Amniotic stem cell (primary cell): ENCODE measurements at regions not wholly inside any gene's neighbourhood (a gene's known extent, or its start where the extent isn't known, plus 50 kb on each side); places are given as distances from the start of the nearest gene placed in this dataset.

ENCODE experiments used
- DNase-seq: peaks from one replicate; lab custom pipeline; 2025; lab: John Stamatoyannopoulos, UW

DNA sequence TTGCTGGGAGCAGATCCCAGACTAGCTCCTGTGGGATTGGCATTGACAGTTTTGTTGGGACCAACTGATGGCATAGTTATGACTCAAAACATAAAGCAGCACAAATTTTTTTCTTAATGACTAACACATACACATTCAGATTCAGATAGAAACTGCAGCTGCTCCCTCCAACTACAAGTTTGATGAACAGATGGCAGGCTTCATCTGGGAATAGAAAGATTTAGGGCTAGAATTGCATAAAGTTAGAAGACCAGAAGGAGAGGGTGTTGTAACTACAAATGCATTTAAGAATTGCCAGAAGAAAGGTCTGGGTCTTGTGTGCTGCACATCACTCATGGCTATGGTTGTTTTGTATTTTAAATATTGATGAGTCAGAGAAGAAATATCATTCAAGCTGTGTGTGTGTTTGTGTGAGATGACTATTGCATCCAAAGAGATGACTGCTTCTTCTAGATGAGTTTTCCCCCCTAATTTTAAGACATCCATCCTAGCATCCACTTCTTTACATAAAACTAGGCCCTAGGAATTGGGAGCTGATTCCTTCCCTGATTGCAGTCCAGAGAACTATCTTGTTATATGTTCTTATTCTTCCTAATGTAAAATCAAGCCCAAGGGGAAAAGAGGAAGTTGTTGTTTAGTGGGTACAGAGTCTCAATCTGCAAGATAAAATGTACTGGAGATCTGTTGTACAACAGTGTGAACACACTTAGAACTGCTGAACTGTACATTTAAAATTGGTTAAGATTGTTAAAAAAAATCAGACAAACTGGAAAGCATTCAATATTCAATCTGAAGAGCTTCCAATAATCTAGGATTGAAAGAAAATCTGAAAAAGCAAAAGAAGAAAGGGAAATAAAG, 175.1 kb downstream of the PARM1 start:
- no peak for DNase-seq

DNA sequence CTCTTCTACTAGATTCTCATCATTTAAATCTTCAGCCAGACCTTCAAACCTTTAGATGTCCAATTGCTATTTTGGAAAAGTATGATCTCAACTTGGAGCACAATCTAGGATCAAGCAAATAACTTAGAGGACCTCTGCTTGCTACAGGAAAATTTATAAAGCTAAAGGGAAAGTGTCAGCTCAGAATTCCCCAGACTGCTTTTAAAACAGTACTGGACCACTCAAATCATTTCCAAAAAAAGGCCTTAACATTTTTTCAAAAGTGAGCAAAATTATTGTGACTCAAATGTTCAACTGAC, 169.8 kb downstream of the PARM1 start:
- DNase-seq = no peak

DNA sequence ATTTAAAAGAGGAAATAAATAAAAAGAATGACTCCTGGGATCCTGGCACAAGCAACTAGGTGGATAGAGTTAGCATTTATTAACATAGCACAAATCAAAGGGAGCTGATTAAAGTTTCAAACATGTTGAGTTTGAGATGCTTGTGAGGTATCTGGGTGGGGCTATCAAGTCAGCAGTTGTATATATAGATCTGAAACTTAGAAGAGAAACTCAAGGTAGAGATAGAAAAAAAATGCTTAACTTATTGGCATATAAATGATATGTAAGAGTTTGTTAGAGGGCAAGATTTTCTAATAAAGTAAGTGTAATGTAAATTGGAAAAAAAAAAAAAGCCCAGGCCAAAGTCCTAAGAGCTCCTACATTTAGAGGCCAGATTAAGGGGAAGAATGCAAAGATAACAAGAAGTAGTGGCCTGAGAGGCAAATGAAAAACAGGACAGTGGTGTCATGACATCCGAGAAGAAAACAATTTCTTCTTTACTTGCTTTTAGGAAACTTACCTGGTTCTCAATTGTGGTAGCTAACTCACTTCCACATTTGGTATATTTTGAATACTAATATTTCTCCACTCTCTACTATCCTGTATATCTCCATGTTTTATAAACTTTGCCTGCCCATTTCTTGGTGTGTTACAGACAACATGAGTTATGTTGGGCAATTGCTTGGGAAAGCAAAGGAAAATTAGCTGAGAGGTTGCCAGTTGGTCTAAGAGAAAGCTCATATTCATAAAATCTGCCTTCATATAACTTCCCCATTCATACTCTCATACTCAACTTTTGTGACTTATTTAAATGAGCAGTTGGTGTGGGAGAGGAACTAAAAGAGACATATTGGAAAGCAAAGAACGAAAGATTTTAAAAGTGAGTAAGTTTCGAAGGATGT, 169.2 kb downstream of the PARM1 start:
- DNase-seq = no peak
